PC-3 (cell line): ENCODE measurements at regions not wholly inside any gene's neighbourhood (a gene's known extent, or its start where the extent isn't known, plus 50 kb on each side); places are given as distances from the start of the nearest gene placed in this dataset.
"Not testable (repeated sequence)": the region's sequence is repeated elsewhere in the genome, so short reads cannot be mapped to it uniquely, and the experiment has no call there.

ENCODE experiments used
- ATAC-seq: fragments of 200-7000 bp; cut with Tn5 transposase; 2 replicates; pipeline ENCODE4 v1.9.1; 2020; ENCODE audit warnings: mild to moderate bottlenecking, moderate library complexity
- BruUV-seq: library from RNA; stranded (reverse); fragments of 400-500 nt; replicated peaks from 2 replicates; lab custom pipeline; 2021; lab: Mats Ljungman, UMichigan
- CTCF ChIA-PET: fragments of 300-600 bp; sonication (Branson Sonifier 250); formaldehyde crosslinking; loops from one replicate; lab custom pipeline; 2022; ENCODE audit warnings: antibody characterized with exemption; lab: Charles Lee
- POLR2A ChIA-PET: fragments of 300-600 bp; sonication (Branson Sonifier 250); formaldehyde crosslinking; loops from one replicate; lab custom pipeline; 2022; ENCODE audit warnings: antibody characterized with exemption; ENCODE audit not compliant: unreplicated experiment; lab: Charles Lee
- DNase-seq: peaks from one replicate; pipeline ENCODE4 v3.0.0-alpha.2; 2015
- H2AFZ ChIP-seq: fragments of 300-600 bp; sonication (generic); 2 replicates; pipeline ENCODE4 v1.6.0; 2016; ENCODE audit warnings: antibody characterized with exemption, low read length
- H3F3A ChIP-seq: fragments of 300-600 bp; sonication (generic); one replicate; pipeline ENCODE4 v1.6.0; 2017; ENCODE audit warnings: antibody characterized with exemption, low read length, control low read depth, mild to moderate bottlenecking; ENCODE audit not compliant: unreplicated experiment
- H3K27ac ChIP-seq: fragments of 300-600 bp; sonication (generic); 2 replicates; pipeline ENCODE4 v1.5.1; 2016; ENCODE audit warnings: mild to moderate bottlenecking, low read length
- H3K27me3 ChIP-seq: fragments of 300-600 bp; sonication (generic); 2 replicates; pipeline ENCODE4 v1.6.1; 2016; ENCODE audit warnings: low read length, mixed read lengths
- H3K36me3 ChIP-seq: fragments of 300-600 bp; sonication (generic); 2 replicates; pipeline ENCODE4 v1.6.1; 2016; ENCODE audit warnings: low read depth, mixed run types, low read length, mixed read lengths
- H3K4me1 ChIP-seq: fragments of 300-600 bp; sonication (generic); 2 replicates; pipeline ENCODE4 v1.5.1; 2016; ENCODE audit warnings: low read length; ENCODE audit not compliant: insufficient read depth
- H3K4me2 ChIP-seq: fragments of 300-600 bp; sonication (generic); 2 replicates; pipeline ENCODE4 v1.6.0; 2016; ENCODE audit warnings: low read length
- H3K4me3 ChIP-seq: fragments of 300-600 bp; sonication (generic); 2 replicates; pipeline ENCODE4 v1.5.1; 2016; ENCODE audit warnings: mild to moderate bottlenecking, low read length, mixed read lengths
- H3K79me2 ChIP-seq: fragments of 300-600 bp; sonication (generic); 2 replicates; pipeline ENCODE4 v1.6.1; 2017; ENCODE audit warnings: low read length, mixed read lengths
- H3K9ac ChIP-seq: fragments of 300-600 bp; sonication (generic); 2 replicates; pipeline ENCODE4 v1.6.0; 2016; ENCODE audit warnings: mild to moderate bottlenecking, low read length
- H3K9me2 ChIP-seq: fragments of 300-600 bp; sonication (generic); replicated peaks from 2 replicates; pipeline ENCODE4 v1.6.1; 2016; ENCODE audit warnings: mixed run types, low read length, mixed read lengths
- H3K9me3 ChIP-seq: fragments of 300-600 bp; sonication (generic); 2 replicates; pipeline ENCODE4 v1.6.1; 2016; ENCODE audit warnings: low read length, mixed read lengths
- H4K20me1 ChIP-seq: fragments of 300-600 bp; sonication (generic); 2 replicates; pipeline ENCODE4 v1.6.1; 2016; ENCODE audit warnings: low read length, mixed read lengths
- CTCF ChIP-seq: fragments of 300-600 bp; sonication (generic); conservative IDR thresholded peaks from 2 replicates; pipeline ENCODE4 v1.5.1; 2017; ENCODE audit warnings: antibody characterized with exemption, low read depth, mild to moderate bottlenecking, low read length
- EZH2 ChIP-seq: fragments of 300-600 bp; sonication (generic); IDR thresholded peaks from one replicate; pipeline ENCODE4 v1.6.1; 2017; ENCODE audit warnings: antibody characterized with exemption, mild to moderate bottlenecking, low read length; ENCODE audit not compliant: unreplicated experiment
- EZH2phosphoT487 ChIP-seq: fragments of 300-600 bp; sonication (generic); IDR thresholded peaks from 2 replicates; pipeline ENCODE4 v1.6.1; 2018; ENCODE audit warnings: mild to moderate bottlenecking, antibody characterized with exemption, low read length, borderline replicate concordance
- intact Hi-C: fragments of 100-400 bp; cut with micrococcal nuclease; formaldehyde crosslinking; loops from 2 replicates; pipeline ENCODE4 v1.9.0; 2023

- POLR2A ChIA-PET = no interaction called here
- no peak for DNase-seq
- no peak overlapping the region for H3K27ac ChIP-seq
- H3K27me3 ChIP-seq = 0 out of 2 replicates have a peak, but pooled peaks cover 2% of the 10 kb centered on the region
- intact Hi-C loops = no loop called here
- ATAC-seq = no peak
- no peak overlapping the region for H3K9ac ChIP-seq
- H3K9me3 ChIP-seq = no peaks in the 10 kb centered on the region
- no peaks in the 10 kb centered on the region for H3F3A ChIP-seq
- H3K36me3 ChIP-seq = no peaks in the 10 kb centered on the region
- no peaks in the 10 kb centered on the region for H3K79me2 ChIP-seq
- no peak overlapping the region for H3K4me3 ChIP-seq
- no peak overlapping the region for H2AFZ ChIP-seq
- no peak overlapping the region for H3K4me2 ChIP-seq
- H3K4me1 ChIP-seq = no peaks in the 10 kb centered on the region
- CTCF ChIA-PET = no interaction called here
- no peaks in the 10 kb centered on the region for H3K9me2 ChIP-seq
- no TSS peak for BruUV-seq
- no peaks in the 10 kb centered on the region for H4K20me1 ChIP-seq
- TF ChIP-seq CTCF (no peak), EZH2 (no peak), EZH2phosphoT487 (no peak)
Measured at GRCh38 chr10:26365681-26366358, 72.3 kb upstream of the APBB1IP start.

GRCh38 chr10:26367035-26367434 is 71.1 kb upstream of the APBB1IP start:
- H3K9me2 ChIP-seq, H3K4me3 ChIP-seq, H2AFZ ChIP-seq, BruUV-seq, H3K27me3 ChIP-seq, H3K4me1 ChIP-seq, H3K36me3 ChIP-seq, H3K79me2 ChIP-seq, H3F3A ChIP-seq, H3K4me2 ChIP-seq, POLR2A ChIA-PET, intact Hi-C loops, ATAC-seq, H4K20me1 ChIP-seq, H3K27ac ChIP-seq, H3K9me3 ChIP-seq, CTCF ChIA-PET, H3K9ac ChIP-seq, DNase-seq: not testable (repeated sequence)

- Histone ChIP-seq H3K9me3 (no peaks in the 10 kb centered on the region), H2AFZ (no peak overlapping the region), H3K27me3 (no peaks in the 10 kb centered on the region), H3K4me3 (no peak overlapping the region), H3K4me1 (no peaks in the 10 kb centered on the region), H3K9ac (no peak overlapping the region), H3K27ac (no peak overlapping the region), H3K9me2 (no peaks in the 10 kb centered on the region), H4K20me1 (no peaks in the 10 kb centered on the region), H3K79me2 (no peaks in the 10 kb centered on the region), H3K4me2 (no peak overlapping the region), H3F3A (no peaks in the 10 kb centered on the region), H3K36me3 (no peaks in the 10 kb centered on the region)
- intact Hi-C loops = no loop called here
- BruUV-seq = no TSS peak
- POLR2A ChIA-PET = no interaction called here
- ATAC-seq (no peak), DNase-seq (peak; percentile 40)
- TF ChIP-seq CTCF (no peak), EZH2 (no peak), EZH2phosphoT487 (no peak)
- CTCF ChIA-PET = no interaction called here
Measured at GRCh38 chr10:26367771-26368170, 70.4 kb upstream of the APBB1IP start.
